Retinal pigment epithelial cell (primary cell): ENCODE measurements at regions not wholly inside any gene's neighbourhood (a gene's known extent, or its start where the extent isn't known, plus 50 kb on each side); places are given as distances from the start of the nearest gene placed in this dataset.

Experiments used
- DNase-seq: peaks from one replicate; pipeline ENCODE4 v3.0.0-alpha.2; 2010; ENCODE audit warnings: low read depth
- H3K4me3 ChIP-seq: 2 replicates; pipeline ENCODE4 v1.5.1; 2011; ENCODE audit warnings: mild to moderate bottlenecking, low read length, control low read depth, moderate library complexity
- TF ChIP-seq, protein P1 (sequence below): conservative IDR thresholded peaks from 2 replicates; pipeline ENCODE4 v1.5.1; 2011; ENCODE audit warnings: low read depth, low read length, control low read depth, inconsistent platforms

DNA sequence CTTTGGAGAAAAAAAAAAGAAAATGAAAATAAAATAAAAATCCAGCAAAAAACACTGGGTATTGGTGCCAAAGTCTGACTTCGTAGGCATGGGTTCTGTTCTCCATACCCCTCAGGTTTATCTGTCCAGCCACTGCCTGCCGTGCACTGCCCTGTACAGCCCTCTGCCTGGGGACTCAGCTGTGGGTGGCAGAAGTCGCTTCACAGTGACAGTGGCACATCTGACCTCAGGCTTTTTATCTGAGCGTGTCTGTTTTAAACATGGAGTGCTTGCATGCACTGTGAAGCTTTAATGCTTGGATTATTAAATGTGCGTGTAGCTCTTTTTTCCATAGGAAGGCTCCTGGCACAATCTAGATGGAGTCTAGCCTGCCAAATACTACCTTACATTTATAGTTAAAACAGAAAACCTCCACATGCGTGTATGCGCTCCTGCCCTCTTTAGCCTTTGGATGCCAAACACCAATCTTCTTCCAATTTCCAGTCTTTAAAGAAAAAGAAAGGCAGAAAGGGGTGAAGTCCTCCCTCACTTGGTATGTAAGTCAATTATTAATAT lies 375.5 kb downstream of the UTRN start:
- TF ChIP-seq, protein P1, sequence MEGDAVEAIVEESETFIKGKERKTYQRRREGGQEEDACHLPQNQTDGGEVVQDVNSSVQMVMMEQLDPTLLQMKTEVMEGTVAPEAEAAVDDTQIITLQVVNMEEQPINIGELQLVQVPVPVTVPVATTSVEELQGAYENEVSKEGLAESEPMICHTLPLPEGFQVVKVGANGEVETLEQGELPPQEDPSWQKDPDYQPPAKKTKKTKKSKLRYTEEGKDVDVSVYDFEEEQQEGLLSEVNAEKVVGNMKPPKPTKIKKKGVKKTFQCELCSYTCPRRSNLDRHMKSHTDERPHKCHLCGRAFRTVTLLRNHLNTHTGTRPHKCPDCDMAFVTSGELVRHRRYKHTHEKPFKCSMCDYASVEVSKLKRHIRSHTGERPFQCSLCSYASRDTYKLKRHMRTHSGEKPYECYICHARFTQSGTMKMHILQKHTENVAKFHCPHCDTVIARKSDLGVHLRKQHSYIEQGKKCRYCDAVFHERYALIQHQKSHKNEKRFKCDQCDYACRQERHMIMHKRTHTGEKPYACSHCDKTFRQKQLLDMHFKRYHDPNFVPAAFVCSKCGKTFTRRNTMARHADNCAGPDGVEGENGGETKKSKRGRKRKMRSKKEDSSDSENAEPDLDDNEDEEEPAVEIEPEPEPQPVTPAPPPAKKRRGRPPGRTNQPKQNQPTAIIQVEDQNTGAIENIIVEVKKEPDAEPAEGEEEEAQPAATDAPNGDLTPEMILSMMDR, result no peak
- no peak for DNase-seq
- no peak overlapping the region for H3K4me3 ChIP-seq

DNA sequence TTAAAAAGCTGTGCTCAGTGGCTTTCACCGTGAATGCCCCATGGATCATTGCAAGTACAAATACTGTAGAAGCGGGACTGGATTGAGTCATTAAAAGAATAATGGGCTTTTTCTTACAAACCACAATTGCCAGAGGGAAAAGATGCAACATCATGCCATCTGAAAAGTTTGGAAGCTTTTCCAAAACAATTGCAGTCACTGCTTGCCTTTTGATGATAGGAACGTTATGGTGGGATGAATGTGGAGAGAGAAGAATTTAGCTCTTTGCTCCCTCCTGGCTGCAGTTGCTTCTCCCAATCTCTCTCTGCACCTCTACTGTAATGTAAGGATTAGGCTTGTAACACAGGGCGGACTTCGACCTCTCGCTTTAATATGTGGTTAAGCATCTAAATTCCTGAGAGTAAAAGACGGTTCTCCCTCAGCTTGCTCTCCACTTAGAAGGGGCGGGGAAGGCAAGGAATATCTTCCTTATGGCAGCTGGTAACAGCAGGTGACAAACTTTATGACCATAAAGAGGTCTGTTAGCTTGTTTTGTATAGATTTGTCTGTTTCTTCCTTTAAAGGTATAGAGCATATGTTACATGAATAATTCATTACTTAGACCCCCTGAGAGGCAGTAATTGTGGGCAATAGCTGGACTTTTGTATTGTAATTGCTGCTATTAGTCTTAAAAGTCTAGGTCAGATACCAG lies 376.1 kb downstream of the UTRN start:
- no peak overlapping the region for H3K4me3 ChIP-seq
- DNase-seq, result no peak
- TF ChIP-seq, protein P1, result no peak

DNA sequence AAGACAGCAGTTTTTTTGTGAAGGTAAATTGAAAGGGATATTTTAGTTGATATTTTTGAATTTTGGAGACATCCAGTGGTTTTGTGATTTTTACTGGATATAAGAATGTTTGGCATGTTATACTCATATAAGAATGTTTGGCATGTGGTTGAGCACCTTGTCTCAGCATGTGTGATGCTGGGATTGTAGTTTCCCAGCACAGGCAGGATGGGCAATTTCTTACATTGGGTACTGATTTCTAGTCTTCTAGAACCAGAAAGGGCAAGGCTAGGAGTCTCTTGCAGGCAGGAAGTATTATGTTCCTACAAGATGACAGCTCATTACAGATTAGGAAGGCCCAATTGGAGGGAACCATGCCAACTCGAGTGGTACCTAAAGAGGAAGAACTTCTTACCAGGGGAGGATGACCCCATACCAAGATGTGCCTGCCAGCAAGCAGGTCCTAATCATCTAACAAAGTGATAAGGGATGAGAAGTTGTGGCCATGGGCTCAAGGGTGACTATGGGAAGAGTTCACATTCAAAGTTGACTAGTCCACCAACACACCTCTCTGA lies 377.8 kb downstream of the UTRN start:
- TF ChIP-seq, protein P1, result no peak
- no peak for DNase-seq
- no peak overlapping the region for H3K4me3 ChIP-seq

DNA sequence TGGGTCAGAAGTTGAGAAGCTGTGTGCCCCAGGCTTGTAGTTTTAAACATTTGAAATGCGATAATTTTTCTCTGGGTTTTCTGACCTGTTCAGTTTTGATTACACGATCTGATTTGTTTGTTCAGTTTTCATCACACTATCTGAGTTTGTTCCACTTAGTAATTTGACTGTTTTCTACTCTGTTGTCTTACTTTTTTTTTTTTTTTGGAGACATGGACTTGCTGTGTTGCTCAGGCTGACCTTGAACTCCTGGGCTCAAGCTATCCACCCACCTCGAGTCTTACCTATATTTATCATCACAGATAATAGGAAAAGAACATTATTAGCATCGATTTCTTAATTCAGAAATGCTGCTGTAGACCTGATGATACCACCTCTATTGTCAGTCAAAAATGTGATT lies 379.1 kb downstream of the UTRN start:
- no peak for DNase-seq
- H3K4me3 ChIP-seq, result no peak overlapping the region
- TF ChIP-seq, protein P1, result no peak

DNA sequence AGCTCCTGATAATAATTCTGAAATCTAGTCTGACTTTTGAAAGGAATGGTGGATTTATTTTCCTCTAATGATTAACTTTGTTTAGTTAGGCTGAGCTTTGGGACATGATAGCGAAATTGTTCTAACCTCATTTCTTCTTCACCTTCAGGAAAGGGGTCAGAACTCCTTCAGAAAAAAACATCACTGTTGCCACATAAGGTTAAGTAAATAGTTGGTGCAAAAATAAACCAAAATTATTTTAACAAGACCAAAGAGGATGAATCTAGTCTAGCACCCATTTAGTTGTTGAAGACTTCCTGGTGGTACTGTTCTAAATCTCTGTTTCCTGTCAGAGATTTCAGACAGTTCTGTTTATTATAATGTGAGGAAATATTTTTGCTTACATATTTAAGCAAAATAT lies 379.8 kb downstream of the UTRN start:
- H3K4me3 ChIP-seq, result no peak overlapping the region
- TF ChIP-seq, protein P1, result no peak
- DNase-seq, result no peak

DNA sequence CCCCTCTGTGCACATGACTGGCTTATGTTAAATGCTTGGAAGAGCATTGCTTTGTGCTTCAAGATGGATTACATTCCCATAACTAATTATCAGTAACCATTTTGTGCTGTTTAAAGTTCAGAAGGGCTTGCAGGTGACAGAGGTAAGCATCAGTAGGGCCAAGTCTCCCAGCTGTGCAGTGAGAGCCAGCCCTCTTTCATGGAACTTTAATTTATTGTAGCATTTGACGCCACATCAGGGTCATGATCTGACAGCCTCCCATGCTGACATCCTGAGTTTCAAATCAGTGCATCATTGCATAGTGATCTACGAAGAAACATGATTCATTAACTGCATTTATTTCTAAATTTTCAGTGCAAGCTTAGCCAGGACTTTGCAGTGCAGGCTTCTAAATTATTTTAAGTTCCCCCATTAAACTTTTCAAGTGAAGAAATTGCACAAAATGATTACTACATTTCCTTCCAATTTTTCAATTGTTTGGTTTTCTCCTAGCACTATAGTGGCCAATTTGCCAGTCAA lies 380.9 kb downstream of the UTRN start:
- H3K4me3 ChIP-seq, result no peak overlapping the region
- no peak for DNase-seq
- TF ChIP-seq, protein P1, result no peak

DNA sequence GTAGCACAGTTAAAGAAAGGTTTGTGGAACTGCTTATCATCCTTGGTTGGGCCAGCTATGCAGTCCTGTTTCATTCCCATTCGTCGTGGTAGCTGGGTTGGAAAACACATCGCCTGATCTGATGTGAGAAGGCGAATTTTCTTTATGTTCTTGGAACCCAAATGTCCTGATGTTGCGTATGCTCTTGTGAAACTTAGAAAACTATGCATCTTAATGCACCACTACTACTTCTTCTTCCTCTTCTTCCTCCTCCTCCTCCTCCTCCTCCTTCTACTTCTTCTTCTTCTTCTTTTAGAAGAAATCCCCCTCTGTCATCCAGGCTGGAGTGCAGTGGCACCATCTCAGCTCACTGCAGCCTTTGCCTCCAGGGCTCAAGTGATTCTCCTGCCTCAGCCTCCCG lies 381.6 kb downstream of the UTRN start:
- TF ChIP-seq, protein P1, result no peak
- no peak overlapping the region for H3K4me3 ChIP-seq
- DNase-seq, result no peak
